WI38 (cell line): ENCODE measurements at regions not wholly inside any gene's neighbourhood (a gene's known extent, or its start where the extent isn't known, plus 50 kb on each side); places are given as distances from the start of the nearest gene placed in this dataset.

Experiments
- H3K4me3 ChIP-seq: 2 replicates; pipeline ENCODE4 v1.5.1; 2011; ENCODE audit warnings: low read depth, mild to moderate bottlenecking, control low read depth, low read length
- TF ChIP-seq, protein P1 (sequence below): IDR thresholded peaks from 2 replicates; pipeline ENCODE4 v1.5.1; 2012; ENCODE audit warnings: low read depth, mild to moderate bottlenecking, control low read depth, low read length

DNA sequence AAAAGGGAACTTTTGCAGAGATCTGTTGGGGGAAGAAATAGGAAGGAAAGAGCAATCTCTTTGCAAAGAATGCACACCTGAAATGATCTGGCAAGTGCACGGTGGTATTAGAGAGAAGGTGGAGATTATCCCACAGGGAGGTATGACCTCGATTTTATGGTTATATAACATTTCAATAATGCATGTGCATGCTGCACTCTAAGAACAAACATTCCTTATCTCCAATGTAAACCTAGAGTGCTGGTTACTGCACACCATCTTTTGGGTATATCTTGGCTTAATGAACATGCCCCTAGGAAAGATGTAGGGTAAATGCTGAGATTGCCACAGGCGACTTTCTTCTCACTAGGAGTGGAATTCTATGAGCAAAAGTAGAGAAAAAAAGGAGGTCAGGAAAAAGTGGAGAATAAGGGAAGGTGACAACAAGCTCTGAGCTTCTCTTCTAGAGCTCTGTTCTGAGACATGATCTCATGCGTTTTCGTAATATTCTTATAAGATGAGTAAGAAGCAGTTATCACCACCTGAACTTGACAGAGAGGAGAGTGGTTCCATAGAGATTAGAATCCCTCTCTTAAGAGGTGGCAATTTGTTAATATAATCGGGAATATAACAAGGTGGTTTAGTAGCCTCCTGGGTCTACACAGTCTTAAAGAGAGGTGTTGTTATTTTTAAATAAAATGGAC is 117.5 kb upstream of the TMC3 start:
- no peak overlapping the region for H3K4me3 ChIP-seq
- TF ChIP-seq, protein P1, sequence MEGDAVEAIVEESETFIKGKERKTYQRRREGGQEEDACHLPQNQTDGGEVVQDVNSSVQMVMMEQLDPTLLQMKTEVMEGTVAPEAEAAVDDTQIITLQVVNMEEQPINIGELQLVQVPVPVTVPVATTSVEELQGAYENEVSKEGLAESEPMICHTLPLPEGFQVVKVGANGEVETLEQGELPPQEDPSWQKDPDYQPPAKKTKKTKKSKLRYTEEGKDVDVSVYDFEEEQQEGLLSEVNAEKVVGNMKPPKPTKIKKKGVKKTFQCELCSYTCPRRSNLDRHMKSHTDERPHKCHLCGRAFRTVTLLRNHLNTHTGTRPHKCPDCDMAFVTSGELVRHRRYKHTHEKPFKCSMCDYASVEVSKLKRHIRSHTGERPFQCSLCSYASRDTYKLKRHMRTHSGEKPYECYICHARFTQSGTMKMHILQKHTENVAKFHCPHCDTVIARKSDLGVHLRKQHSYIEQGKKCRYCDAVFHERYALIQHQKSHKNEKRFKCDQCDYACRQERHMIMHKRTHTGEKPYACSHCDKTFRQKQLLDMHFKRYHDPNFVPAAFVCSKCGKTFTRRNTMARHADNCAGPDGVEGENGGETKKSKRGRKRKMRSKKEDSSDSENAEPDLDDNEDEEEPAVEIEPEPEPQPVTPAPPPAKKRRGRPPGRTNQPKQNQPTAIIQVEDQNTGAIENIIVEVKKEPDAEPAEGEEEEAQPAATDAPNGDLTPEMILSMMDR, result no peak

DNA sequence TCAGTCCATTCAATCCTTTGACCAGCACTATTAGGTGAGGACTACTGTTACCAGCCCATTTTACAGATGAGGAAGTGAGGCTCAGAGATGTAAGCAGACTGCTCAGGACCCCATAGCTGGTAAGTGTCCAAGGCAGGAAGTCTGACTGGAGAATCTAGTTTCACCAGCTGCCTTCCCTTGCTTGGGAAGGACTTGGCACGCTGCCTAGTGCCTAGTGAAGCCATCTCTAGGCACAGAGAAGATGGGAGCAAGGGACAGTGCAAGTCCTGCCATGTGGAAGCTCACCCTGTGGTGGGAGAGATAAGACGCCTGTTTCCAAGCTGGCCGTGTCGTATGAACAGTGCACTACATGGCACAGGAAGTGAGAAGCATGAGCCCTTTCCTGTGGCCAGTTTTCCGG is 111.8 kb upstream of the TMC3 start:
- TF ChIP-seq, protein P1, result no peak
- no peak overlapping the region for H3K4me3 ChIP-seq

DNA sequence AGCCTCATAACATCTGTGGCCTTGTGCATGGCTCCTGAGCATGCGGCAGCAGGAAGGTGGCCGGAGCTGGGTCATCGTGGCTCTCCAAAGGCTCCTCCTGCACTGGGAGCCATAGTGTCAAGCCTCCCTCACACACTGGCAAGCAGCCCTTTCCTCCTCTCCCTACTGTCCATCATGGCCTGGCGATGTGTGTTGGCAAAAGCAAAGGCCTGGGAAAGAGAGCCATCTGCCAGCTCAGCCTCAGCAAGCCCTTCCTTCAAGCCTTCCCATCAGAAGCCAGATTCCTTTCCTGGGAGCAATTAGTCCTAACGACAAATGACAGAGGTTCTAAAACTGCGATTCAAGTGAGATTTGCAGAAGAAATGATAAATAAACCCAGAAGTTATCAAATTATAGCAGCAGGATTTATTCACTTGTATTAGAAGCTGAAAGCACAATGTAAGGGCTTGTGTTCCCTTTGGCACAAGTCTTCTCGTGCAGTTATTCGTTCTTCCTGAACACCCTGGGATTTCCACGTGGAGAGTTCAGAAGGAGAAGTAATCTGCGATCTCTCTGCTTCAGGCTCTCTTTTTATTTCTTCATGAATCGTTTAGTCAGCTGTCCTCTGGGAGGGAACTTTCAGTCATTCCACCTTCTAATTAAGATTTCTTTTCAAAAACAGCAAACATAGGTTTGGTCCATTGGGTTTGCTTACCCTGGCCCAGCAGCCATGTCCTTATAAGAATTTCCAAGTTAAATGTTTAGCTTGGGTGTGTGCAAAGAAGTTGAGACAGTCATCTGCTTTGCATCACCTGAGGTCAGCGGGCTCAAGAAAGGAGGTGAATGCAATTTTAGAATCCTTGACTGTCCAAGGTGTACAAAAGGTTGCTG is 110.3 kb upstream of the TMC3 start:
- no peak overlapping the region for H3K4me3 ChIP-seq
- TF ChIP-seq, protein P1, result no peak

DNA sequence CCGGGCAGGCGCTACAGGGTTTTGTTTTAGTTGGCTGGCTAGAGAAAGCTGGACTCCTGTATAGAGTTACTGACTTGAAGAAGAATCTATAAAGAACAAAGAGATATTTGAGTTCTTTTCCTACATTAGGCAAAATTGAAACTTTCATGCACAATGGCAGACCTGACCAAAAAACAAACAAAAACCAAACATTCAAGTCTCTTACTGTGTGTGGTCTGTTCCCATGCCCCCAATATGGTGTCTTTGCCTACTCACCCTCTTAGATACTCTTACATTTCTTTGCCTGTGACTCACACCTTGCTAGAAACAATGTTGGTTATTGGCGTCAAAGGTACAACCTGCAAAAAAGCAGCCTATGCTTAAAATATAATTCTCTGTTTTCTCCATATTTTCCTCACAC is 109.5 kb upstream of the TMC3 start:
- TF ChIP-seq, protein P1, result no peak

DNA sequence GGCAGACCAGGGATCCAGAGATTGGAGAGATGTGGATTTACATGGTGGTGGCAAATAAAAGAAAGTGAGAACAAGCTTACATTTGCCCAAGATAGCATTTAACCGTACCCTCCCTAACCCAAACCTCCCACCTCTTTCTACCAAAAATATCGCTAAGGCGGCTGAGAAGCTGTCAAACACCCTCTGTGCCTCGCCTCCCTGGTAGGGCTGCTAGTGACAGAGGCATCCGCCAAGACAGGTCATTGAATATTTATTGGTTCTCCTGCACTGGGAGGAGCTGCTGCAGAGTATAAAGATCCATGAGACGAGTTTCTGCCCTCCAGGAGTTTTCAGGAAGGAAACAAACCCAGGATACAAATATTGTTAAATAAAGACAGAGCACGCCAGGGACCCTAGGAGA is 107.3 kb upstream of the TMC3 start:
- TF ChIP-seq, protein P1, result no peak
- no peak overlapping the region for H3K4me3 ChIP-seq

More for the DNA sequence above, 109.5 kb upstream of the TMC3 start:
- no peak overlapping the region for H3K4me3 ChIP-seq

DNA sequence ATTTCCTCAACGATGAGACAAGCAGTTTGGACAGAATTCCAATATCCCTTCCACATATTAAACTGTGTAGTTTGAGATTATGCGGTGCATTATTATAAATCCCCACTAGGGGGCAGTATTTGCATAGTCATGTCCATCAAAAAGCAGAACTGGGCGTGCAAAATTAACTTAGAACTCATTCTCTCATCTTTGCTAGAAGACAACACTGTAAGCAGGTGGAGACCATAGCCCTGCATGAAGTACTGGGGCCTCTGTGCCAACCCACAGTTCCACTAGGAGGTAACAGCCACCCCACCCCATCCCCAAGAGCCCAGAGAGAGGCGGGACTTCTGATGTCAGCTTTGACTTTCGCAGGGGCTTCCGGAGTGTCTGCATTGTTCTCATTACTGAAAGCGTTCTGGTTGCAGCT is 106.6 kb upstream of the TMC3 start:
- TF ChIP-seq, protein P1, result peak; percentile 46
- H3K4me3 ChIP-seq, result no peak overlapping the region

DNA sequence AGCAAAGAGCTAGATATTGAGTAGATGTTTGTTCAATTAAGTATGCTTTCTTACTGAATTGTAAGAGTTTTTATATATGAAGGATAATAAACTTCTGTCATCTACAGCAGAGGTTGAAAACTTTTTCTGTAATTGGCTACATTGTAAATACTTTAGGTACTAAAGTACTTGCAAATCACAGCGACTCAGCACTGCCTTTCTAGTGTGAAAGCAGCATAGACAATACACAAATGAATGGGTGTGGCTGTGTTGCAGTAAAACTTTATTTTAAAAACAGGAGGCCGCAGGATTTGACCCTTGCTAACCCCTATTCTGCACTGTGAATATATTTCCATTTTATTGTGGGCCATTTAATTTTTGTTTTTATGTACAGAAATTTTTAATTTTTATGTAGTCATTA is 104.3 kb upstream of the TMC3 start:
- H3K4me3 ChIP-seq, result no peak overlapping the region
- TF ChIP-seq, protein P1, result no peak
